ENCODE measurements at regions not wholly inside any gene's neighbourhood (a gene's known extent, or its start where the extent isn't known, plus 50 kb on each side); places are given as distances from the start of the nearest gene placed in this dataset.

- DNase-seq: no peak
Measured at GRCh38 chr12:124626971-124627411, 59.6 kb upstream of the NCOR2 start.

- no peak for DNase-seq
Measured at GRCh38 chr12:124625867-124626675, 58.7 kb upstream of the NCOR2 start.

- DNase-seq: no peak
Measured at GRCh38 chr12:124624823-124625222, 57.4 kb upstream of the NCOR2 start.

- no peak for DNase-seq
Measured at GRCh38 chr12:124623344-124624035, 56.1 kb upstream of the NCOR2 start.

- DNase-seq: no peak
Measured at GRCh38 chr12:124622764-124623163, 55.4 kb upstream of the NCOR2 start.

GRCh38 chr12:124622331-124622730 lies 54.9 kb upstream of the NCOR2 start:
- DNase-seq: no peak

GRCh38 chr12:124621296-124621660 lies 53.9 kb upstream of the NCOR2 start:
- no peak for DNase-seq

- DNase-seq: no peak
Measured at GRCh38 chr12:124620606-124621295, 53.3 kb upstream of the NCOR2 start.

- DNase-seq: no peak
Measured at GRCh38 chr12:124618291-124618902, 51.0 kb upstream of the NCOR2 start.

GRCh38 chr12:124617615-124618014 lies 50.2 kb upstream of the NCOR2 start:
- DNase-seq: no peak
